ENCODE measurements at regions not wholly inside any gene's neighbourhood (a gene's known extent, or its start where the extent isn't known, plus 50 kb on each side); places are given as distances from the start of the nearest gene placed in this dataset.

DNA sequence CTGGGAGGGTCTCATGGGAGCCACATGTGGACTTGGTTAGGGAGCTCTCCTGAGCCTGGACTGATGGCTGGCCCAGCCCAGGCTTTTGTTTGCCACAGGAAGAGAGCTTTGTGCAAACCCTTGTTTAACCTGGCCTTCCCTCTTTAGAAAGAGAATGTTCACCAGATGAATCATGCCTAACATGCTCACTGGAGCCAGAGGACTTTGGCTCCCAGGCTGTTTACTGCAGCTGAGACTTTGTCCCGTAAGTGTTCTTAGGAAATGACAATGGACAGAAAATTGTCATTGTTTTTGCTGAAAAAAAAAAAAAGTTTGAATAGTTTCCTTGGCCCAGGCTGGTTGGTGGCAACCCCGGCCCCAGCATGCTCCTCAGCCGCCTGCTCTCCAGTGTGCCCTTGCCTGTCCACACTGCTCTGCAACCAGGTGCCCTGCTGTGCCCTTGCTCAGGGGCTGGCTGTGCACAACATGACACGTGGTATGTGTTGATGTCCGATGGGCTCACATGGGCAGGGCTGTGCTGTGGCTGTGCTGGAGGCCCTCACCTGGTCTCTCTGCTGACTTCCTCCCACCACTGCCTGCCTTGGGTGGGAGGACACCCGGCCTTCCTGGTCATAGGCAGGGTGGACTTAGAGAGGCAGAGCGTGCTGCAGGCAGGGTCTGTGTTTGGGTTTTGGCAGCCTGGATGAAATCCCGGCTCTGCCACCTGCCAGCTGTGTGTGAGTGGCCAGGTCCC is 215.3 kb upstream of the ZNF32 start:
- no peak for DNase-seq

DNA sequence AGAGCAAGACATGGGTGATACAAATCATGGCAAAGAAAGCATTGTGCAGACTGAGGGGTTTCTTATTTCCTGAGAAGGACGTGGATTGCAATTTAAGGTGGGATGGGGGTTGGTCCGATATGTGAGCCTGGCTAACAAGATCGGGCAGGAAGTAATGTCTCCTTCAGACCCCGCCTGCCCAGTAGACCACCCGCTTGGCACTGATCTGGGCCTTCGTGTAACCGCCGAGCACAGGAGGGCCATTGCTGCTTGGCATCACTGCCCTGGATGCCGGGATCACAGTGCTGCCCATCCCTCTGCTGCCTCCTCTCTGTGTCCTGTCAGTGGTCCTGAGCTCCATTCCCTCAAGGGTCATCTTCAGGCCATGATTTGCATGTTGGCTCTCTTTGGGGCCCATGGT is 214.6 kb upstream of the ZNF32 start:
- no peak for DNase-seq

DNA sequence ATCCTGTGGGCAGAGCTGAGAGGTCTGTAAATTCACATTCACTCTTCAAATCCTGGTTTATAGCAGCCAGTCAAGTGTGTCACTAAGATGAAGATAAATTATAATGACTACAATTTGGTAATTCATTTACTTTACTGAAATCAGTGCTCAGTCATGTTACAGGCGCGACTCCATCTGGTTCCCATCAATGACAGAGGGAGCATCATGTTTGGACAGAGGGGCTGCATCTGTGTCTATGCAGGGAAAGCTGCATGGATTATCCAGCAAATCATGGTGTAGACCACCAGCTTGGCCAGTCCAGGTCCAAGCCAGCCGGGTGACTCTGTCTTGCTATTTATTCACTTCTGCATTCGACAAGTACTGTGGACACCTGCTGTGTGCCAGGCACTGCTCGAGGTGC is 214.1 kb upstream of the ZNF32 start:
- DNase-seq = no peak

DNA sequence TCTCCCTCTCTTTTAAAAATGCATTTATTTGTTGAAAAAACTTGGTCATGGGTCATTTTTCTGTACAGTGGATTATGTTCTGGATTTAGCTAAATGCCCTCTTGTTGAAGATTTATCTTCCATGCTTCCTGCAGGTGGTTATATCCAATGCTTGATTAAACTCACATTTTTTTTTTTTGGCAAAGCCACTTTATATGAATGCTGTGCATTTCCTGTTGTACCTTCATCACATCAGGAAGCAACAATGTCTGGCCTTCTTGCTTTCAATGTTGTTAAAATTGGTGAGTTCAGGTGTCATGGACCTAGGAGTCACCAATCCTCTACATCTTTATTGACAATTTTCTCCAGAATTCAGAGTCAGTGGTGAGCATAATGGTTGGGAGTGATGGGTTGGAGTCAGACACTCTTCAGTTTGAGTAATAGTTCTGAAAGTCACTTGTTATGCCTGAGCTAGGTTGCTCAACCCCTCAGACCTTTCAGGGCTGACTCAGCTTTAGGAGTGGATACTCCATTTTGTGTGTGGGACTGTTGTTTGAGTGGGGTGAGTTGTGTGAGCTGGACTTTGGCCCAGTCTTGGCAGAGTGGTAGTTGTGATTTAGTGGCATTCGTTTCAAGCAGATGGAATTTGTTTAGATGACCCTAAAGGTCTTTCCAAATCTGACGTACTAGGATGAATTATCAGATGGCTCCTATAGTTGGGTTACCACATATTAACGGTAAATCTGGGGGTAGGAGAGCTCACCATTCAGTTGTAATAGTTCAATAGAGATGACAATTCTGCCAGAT is 213.5 kb upstream of the ZNF32 start:
- no peak for DNase-seq

DNA sequence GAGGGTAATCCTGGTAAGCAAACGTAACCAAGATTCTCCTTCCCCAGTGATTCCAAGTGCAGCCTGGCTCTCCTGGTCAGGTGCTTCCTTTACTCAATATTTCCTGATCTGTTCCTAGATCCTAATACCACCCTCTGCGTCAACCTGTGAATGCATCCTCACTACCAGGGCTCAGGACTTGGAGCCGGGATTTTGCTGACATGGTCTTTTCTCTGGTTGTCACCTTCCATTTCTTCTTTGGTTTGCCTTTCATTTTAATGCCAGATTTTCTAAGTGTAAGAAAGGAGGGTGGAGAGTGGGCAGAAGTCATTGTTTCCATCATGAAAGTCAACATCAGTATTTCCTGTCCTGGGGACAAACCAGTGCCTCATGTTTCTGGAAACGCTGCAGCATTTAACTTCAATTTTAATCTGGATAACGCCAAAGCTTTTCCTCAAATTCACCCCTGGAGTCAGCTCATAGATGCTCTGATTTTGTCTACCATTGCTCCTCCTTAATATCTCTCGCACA is 210.4 kb upstream of the ZNF32 start:
- DNase-seq = no peak

DNA sequence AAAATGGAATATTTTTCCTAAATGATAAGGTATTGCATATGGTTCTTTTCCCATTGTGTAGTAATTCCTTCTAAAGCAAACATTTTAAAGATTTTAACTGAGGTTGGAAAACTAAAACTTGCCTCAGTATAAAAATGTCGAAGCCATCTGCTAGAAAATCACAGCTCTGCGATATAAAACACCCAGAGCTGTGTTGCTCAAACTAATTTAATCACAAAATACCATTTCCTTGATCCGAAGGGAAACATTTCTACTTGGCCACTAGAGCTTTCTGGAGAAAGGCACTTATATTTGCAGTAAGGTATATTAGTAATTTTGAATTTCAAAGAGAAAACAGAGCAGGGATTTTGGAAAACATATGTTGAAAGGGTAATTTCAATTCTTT is 209.2 kb upstream of the ZNF32 start:
- DNase-seq = no peak

DNA sequence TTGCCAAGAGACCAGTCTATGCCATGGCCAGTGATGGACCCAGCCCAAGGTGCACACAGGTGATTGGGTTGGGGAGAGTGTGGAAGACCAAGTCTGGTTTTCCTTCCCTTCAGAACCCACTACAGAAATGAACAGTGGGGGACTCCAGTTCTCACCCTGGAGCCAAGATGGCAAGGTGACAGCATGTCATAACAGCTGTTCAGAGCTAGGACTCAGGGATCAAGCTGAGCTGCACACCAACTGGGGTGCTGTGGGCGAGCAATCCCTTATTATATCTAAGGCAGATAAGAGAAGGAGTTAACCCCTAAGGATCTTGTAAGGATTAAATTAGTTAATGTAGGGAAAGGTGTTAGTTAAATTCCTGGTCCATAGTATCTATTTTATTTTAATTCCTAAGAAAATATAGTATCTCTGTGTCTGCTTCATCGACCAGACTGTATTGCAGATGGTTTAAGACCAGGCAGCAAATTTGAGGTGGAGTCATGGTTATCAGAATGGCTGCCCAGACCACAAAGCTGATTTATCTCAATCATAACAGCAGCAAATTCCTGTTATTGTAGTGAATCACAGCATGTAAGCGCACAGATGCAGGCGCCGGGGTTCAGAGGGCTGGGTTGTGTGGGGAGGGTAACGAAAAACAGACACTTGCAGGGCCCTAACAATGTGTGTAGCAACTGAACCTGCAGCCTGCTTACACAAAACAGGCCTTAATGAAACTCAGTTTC is 208.7 kb upstream of the ZNF32 start:
- peak; percentile 47 for DNase-seq

DNA sequence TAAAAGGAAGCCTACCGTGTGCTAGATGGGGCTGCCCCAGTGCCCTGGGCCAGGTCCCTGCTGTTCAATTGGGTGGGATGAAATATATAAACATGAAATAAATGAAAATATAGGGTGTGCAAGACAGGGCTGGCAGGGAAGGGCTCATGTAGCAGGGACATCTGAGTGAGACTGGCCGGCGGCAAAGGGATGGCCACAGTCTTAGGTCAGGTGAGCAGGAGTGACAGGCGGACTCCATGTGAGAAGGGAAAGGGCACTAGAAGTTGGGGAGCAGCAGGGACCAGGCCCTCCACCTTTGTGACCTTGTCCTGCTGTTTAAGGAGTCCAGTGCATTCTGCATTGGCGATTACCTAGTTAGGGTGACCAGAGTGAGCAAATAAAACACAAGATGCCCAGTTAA is 207.6 kb upstream of the ZNF32 start:
- no peak for DNase-seq

DNA sequence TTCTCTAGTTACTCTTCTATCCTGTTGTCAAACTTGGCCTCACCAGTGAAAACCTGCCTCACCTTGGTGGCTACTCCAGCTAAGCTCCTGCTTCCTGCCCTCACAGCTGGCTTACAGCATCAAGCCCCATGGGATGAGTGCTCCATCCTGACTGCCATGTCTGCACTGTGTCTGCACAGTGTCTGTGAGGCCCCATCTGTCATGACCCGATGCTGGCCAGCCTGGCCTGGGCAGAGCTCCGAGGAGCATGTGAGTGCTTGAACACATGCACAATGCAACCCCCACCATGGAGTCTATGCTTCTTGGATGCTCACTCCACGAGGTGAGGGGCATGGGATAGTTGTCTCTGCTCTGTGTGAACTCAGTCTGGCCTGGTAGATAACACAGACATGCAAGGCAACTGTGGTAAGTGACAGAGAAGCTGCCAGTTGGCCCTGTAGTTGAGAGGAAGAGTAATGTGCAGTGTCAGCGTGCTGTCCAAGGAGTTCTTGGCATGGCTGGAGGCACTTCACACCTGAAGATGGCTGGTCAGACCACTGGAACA is 207.1 kb upstream of the ZNF32 start:
- DNase-seq = peak; percentile 27

DNA sequence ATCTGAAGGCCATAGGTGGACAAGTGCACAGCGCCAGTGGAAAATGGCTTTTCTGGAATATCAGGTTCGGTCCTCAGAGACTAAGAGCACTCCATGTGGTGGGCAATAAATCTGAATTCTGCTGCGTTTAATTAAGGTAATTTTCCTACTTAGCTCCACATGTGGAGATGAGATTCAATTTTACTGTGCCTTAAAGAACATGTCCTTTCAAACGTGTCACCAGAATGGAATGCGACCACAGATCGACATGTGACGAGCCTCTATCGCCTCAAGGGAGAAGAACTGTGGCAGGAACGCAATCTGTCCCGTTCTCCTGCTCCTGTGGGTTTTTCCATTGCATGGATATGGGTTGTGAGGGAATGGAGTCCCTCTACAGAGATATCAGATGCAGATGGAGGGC is 205.3 kb upstream of the ZNF32 start:
- no peak for DNase-seq

DNA sequence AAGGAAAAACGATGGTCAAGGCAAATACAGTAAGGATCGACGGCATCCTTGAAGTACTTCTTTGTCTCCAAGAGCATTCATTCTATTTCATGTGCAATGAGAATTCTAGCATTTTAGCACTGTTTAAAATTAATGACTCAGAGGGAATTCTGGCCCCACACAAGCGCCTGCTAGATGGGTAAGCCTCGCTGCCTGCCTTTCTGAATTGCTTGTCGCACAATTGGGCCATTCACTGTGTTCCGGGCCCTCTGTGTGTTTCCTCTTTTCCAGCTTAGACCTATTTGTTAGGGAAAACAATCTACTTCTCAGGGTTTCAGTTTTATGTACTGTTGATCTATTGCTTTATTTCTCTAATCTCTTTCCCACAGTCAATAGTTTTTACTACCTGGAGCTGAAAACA is 204.7 kb upstream of the ZNF32 start:
- DNase-seq = no peak

DNA sequence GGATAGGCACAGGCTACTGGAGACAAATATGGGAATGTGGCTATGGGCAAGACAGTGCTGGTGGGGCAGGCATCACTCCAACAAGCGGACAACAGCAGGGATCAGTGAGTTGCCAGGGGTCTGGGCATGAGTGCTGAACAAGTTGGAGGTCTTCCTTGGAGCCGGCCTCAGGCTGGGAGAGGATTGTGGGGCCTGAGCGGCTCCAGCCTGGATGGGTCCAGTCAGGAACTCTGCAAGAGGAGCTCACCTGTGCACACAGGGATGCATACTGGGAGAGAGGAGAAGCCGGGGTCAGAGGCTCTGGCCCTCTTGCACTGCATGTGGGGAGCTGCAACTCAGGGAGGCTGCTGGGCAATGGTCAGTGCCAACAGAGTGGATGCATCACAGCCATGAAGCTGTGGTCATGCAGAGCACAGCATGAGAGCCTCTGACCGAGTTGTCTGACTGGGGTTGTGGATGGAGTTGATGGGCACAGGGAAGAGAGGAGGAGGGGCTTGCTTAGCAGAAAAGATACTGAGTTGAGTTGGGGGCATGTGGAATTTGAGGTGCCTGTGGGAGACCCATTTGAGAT is 204.0 kb upstream of the ZNF32 start:
- DNase-seq = no peak

DNA sequence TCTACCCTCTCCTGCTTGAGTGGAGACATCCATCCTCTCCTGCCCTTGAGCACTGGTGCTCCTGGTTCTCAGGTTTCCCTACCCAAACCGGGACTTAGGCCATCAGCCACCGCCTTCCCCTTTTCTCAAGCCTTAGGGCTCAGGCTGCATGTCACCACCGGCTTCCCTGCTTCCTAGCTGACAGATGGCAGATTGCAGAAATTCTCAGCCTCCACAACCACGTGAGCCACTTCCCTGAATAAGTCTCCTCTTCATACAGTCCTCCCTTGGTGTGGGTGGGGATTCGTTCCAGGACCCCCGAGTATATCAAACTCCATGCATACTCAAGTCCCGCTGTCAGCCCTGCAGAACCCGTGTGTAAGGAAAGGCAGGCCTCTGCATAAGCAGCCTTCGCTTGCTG is 203.5 kb upstream of the ZNF32 start:
- no peak for DNase-seq

DNA sequence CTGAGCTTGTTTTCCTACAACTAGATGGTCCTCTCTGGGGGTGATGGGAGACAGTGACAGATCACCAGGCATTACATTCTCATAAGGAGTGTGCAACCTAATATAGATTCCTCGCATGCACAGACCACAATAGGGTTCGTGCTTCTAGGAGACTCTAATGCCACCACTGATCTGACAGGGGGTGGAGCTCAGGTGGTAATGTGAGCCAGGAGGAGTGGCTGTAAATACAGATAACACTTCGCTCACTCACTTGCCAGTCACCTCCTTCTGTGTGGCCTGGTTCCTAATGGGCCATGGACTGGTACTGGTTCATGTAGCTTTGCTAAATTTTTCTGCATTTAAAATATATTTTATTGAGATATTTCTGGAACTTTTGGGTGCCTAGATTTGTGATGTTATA is 202.3 kb upstream of the ZNF32 start:
- no peak for DNase-seq

DNA sequence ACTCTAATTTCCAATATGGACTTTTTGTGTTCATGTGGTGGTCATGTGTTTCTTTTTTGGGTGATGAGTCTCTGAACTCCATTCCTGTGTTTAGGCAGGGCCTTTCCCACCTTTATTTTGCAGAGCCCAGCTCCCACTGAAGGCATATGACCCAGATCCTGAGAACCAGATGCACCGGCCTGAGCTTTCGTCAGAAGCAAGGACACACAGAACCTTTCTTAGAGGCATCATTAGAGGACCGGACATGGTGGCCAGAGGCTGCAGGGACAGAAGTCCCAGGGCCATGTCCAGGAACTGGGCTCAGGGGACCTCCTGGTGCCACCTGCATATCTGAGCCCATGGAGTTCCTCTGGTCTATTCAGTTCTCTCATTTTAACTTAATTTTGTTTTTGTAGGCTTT is 200.9 kb upstream of the ZNF32 start:
- no peak for DNase-seq

DNA sequence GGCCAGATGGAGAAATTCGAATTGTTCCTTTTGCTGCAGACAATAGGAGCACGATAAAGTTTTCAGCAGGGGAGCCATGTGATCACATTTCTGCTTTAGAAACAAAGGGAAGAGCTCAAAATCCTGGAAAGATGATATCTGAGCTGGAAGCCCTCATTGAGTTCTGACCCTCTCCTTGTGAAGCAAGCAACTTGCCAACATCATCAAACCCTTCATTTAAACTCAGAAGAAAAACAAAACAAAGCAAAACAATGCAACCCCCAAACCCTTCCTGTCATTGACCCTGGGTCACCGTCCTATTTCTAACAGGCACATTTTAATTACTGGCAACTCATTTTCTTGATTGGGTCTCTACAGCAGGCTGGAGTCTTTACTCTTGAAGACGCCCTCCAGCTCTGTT is 198.3 kb upstream of the ZNF32 start:
- DNase-seq = no peak

DNA sequence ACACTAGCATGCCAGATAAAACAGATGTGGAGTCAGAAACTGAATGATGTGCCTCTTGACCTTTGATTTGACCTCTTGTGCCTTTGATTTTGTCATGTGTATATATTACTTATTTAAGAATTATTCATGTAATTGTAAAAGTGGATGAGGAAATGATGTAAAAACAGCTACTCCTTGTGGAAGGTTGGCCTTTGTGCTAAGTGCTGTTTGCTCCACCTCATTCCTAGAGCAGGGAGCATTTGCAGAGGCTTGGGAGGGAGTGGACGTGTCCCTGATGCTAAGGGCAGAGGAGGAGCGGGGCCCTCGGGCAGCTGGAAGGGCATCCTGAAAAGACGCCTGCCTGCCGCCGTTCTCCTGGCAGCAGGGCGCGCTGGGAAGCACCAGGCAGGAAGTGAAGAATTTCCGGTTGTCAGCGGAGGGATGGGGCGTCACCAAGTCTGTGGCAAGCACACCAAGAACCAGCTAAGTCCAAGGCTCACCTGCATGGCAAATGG is 197.6 kb upstream of the ZNF32 start:
- peak; percentile 18 for DNase-seq

DNA sequence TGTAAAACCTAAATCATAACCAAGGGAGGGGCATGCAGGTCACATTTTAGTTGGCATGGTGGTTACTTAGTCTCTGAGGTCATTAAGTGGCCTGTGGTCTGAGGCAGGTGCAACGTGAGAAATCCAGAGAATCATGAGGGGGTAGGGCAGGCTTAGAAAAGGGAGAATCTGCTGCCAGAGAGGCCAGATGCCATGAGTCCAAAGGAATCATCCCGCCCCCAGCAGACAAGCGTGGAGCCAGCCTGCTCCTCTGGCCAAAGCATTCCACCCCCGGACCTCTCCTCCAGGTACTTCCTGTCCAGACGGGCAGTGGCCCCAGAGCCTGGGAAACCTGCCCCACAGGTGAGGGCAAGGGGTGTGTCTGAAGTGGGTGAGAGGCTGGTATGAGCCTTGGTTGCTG is 196.4 kb upstream of the ZNF32 start:
- DNase-seq = no peak

DNA sequence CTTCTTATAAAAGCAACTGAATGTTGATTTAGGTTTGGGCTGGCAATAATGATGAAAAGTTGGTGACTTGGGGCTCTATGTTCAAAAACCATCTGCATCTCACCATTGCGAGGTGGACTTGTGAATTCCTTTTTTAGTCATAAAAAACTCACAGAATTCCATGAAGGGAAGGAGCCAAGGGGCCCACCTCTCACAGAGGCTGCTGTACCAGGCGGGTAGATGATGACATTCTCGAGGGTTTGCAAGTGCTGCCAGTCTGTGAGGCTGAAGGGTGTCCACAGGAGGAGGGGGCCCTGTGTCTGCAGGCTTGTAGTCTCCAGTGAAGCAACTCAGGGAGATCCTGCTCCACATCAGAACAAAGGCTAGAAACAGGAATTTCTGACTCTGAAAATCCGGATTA is 195.5 kb upstream of the ZNF32 start:
- no peak for DNase-seq

DNA sequence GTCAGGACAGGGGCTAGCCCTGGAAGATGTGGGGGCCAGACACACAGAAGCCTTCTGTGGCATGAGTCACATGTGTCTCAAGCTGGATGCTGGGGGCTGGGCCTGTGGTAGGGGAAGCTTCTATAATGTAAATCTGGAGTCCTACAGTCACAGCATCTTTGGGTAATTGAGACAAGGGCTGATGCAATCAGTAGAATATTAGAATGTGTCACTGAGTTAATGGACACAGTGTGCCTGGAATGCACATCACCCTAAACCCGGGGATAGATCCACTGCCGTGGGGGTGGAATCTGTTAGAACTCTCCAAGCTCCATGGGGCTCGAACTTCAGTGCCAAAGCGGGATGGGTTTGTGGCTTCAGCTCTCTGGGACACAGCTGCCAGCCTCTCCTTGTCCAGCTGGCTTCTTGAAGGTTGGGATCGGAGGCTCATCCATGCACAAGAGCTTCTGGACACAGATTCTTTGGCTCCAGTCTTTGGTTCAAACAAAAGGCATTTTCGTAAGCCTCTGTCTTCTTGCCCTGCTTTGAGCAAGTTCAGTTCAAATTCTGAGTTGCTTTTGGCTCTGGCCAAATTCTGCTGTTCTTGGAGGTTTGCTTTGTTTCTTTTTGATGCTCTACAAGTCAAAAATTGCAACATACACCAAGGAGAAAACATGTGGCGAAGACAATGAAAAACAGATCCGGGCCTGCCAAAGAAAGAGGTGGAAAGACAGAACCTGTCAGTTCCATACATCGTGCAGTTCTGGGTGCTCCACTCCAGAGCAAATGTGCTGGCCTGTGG is 194.8 kb upstream of the ZNF32 start:
- no peak for DNase-seq

DNA sequence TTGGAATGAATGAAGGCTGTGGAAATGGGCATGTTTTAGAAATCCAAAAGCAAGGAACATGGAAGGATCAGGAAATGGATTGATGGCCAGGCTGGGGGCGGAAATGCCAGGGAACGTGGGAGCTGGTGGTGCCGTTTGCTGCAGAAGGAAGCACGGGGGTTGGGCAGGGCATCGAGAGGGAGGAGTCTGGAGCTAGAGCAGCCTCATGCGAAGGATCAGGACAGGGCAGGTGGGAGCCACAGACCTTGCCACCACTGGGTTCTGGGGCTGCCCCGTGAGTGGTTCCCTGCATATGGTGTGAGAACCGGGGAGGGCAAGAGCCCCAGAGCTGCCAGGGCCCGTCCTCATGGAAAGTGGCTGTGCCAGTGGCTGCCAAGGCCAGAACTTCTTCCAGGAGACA is 193.8 kb upstream of the ZNF32 start:
- no peak for DNase-seq

DNA sequence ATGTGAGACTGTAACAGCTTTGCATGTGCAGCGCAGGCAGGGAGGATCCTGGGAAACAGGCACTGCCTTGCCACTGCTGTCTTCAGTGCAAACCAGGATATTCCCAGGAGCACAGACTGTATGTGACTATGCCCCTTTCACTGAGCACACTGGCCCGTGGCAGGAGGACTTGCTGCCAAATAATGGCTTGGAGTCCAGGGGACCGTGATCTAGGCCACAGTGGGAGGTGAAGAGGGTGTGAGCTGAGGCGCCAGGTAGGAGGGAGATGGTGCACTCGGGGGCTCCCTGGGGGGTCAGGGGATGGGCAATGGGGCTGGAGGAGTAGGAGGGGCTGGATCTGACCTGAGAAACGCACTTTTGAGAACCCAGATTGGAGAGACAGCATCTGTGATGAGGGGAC is 193.4 kb upstream of the ZNF32 start:
- no peak for DNase-seq

All from hematopoietic multipotent progenitor cell treated with erythropoietin and hydrocortisone succinate and interleukin-3 and kit ligand, for 4 days (in vitro differentiated cells).